OCI-LY1 (cell line): ENCODE measurements at regions not wholly inside any gene's neighbourhood (a gene's known extent, or its start where the extent isn't known, plus 50 kb on each side); places are given as distances from the start of the nearest gene placed in this dataset.

ENCODE experiments used
- EZH2 ChIP-seq: fragments of 200-600 bp; sonication (generic), shearing (Covaris generic); IDR thresholded peaks from 2 replicates; pipeline ENCODE4 v1.8.0; 2017; ENCODE audit warnings: borderline replicate concordance, mixed run types, mild to moderate bottlenecking, antibody characterized with exemption, low read length, moderate library complexity, mixed read lengths
- TF ChIP-seq, protein P1 (sequence below): fragments of 200-600 bp; sonication (generic), shearing (Covaris generic); IDR thresholded peaks from 2 replicates; pipeline ENCODE4 v1.5.1; 2017; ENCODE audit warnings: mild to moderate bottlenecking, antibody characterized with exemption, low read length, moderate library complexity, mixed read lengths

DNA sequence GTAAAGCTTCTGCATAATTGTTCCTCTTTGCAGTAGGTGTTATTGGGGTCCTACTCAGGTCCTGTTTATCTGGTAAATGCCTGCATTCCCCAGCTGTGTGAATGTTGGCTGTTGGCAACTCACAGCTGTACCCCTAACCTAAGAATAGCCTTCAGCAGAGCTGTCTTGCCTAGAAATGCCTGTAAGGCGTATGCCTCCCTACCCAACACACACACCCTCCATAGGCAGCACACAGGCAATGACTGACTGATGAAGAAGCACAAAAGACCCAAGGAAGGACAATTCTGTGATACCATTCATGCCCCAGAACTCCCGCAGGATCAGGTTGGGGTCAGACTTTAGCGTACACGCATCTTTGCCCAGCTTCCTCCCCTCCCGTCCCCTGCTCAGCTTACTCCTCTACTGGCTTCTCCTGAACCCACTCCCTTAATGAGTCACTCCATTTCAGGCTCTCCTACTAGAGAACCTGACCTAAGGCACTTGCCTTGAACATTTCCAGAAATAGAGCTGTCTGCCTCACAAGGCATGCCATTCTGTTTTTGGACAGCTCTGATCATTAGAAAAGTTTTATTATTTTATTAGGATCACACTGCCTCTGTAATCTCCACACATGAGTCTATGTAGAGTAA, 99.2 kb upstream of the PIK3CG start:
- no peak for TF ChIP-seq EZH2
- TF ChIP-seq, protein P1, sequence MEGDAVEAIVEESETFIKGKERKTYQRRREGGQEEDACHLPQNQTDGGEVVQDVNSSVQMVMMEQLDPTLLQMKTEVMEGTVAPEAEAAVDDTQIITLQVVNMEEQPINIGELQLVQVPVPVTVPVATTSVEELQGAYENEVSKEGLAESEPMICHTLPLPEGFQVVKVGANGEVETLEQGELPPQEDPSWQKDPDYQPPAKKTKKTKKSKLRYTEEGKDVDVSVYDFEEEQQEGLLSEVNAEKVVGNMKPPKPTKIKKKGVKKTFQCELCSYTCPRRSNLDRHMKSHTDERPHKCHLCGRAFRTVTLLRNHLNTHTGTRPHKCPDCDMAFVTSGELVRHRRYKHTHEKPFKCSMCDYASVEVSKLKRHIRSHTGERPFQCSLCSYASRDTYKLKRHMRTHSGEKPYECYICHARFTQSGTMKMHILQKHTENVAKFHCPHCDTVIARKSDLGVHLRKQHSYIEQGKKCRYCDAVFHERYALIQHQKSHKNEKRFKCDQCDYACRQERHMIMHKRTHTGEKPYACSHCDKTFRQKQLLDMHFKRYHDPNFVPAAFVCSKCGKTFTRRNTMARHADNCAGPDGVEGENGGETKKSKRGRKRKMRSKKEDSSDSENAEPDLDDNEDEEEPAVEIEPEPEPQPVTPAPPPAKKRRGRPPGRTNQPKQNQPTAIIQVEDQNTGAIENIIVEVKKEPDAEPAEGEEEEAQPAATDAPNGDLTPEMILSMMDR = no peak
